RWPE1 (cell line): ENCODE measurements at regions not wholly inside any gene's neighbourhood (a gene's known extent, or its start where the extent isn't known, plus 50 kb on each side); places are given as distances from the start of the nearest gene placed in this dataset.
A peak's percentile ranks its signal among the peaks of the same experiment; 100 is the strongest.
"Not testable (repeated sequence)": the region's sequence is repeated elsewhere in the genome, so short reads cannot be mapped to it uniquely, and the experiment has no call there.

Experiments used
- CTCF ChIA-PET: fragments of 350-600 bp; sonication (Branson Sonifier 250); formaldehyde crosslinking; extraction: SDS; loops from one replicate; lab custom pipeline; 2021; lab: Yijun Ruan, JAX
- POLR2A ChIA-PET: fragments of 400-600 bp; formaldehyde crosslinking; extraction: SDS; loops from one replicate; lab custom pipeline; 2020; ENCODE audit warnings: antibody characterized with exemption; ENCODE audit not compliant: low non-redundant PET; lab: Yijun Ruan, JAX
- DNase-seq: peaks from one replicate; pipeline ENCODE4 v3.0.0; 2012; ENCODE audit warnings: low spot score
- H3K27ac ChIP-seq: fragments of 450-650 bp; 2 replicates; pipeline ENCODE4 v1.5.1; 2017
- CTCF ChIP-seq: fragments of 450-650 bp; conservative IDR thresholded peaks from 2 replicates; pipeline ENCODE4 v1.5.1; 2017; ENCODE audit warnings: low read depth, mild to moderate bottlenecking

GRCh38 chr16:66026211-66026610 lies 340.3 kb upstream of the CDH5 start:
- no peak overlapping the region for H3K27ac ChIP-seq
- no peak for DNase-seq
- ChIA-PET POLR2A (no interaction called here), CTCF (interaction anchor here (0.8 kb wide), 2 partner anchors 102 to 360 kb away, joined by 4 to 5 read pairs; no protein-coding TSS in a partner anchor)
- no peak for TF ChIP-seq CTCF

GRCh38 chr16:66025751-66026150 lies 340.7 kb upstream of the CDH5 start:
- ChIA-PET CTCF (interaction anchor here (0.6 to 0.8 kb wide), 2 partner anchors 251 to 360 kb away, joined by 4 to 7 read pairs; no protein-coding TSS in a partner anchor), POLR2A (no interaction called here)
- H3K27ac ChIP-seq = no peak overlapping the region
- TF ChIP-seq CTCF = no peak
- no peak for DNase-seq

- POLR2A ChIA-PET, DNase-seq, H3K27ac ChIP-seq: not testable (repeated sequence)
- CTCF ChIA-PET = interaction anchor here (0.5 to 0.6 kb wide), 2 partner anchors 641 to 758 kb away, joined by 3 to 4 read pairs; no protein-coding TSS in a partner anchor
Measured at GRCh38 chr16:66024567-66024966, 341.9 kb upstream of the CDH5 start.

- H3K27ac ChIP-seq = no peak overlapping the region
- TF ChIP-seq CTCF = no peak
- POLR2A ChIA-PET = no interaction called here
- CTCF ChIA-PET = no interaction called here
- no peak for DNase-seq
Measured at GRCh38 chr16:66023481-66023880, 343.0 kb upstream of the CDH5 start.

- POLR2A ChIA-PET = no interaction called here
- peak; percentile 83 for DNase-seq
Measured at GRCh38 chr16:66020642-66021041, 345.8 kb upstream of the CDH5 start.

GRCh38 chr16:66020046-66020445 lies 346.4 kb upstream of the CDH5 start:
- POLR2A ChIA-PET = no interaction called here
- TF ChIP-seq CTCF = no peak
- H3K27ac ChIP-seq = no peak overlapping the region
- CTCF ChIA-PET = no interaction called here
- DNase-seq = no peak

More at GRCh38 chr16:66020642-66021041, 345.8 kb upstream of the CDH5 start:
- CTCF ChIA-PET = interaction anchor here (0.6 kb wide), 2 partner anchors 19 to 157 kb away, joined by 4 read pairs; no protein-coding TSS in a partner anchor
- TF ChIP-seq CTCF = no peak
- H3K27ac ChIP-seq = peak overlapping the region; percentile 14; the same call in 1 of the 2 replicates

- H3K27ac ChIP-seq, DNase-seq, POLR2A ChIA-PET: not testable (repeated sequence)
- CTCF ChIA-PET = interaction anchor here (0.6 kb wide), 1 partner anchor 348 kb away, joined by 3 read pairs; no protein-coding TSS in a partner anchor
Measured at GRCh38 chr16:66019502-66019901, 347.0 kb upstream of the CDH5 start.
